ENCODE measurements at regions not wholly inside any gene's neighbourhood (a gene's known extent, or its start where the extent isn't known, plus 50 kb on each side); places are given as distances from the start of the nearest gene placed in this dataset.

DNA sequence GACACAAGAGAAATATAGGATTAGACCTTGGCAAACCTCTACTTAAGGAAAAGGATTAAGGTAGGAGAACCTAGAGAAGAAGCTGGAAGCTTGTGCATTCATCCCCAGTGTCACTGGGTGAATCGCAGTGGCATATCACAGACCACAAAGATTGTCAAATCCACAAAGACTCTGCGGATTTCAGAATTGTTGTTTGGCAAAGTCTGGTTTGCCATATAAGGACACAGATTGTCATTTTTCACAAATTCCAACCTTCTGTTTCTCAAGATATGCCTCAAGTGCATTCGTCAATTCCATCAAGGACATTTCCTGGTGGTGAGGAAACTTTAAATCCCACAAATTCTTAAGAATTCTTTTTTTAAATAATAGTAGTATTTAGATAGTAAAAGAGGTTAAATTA, 395.1 kb upstream of the PAPPA start:
- no peak for TF ChIP-seq CTCF (conservative IDR thresholded peaks at IDR 0.05 in 1 of 2, IDR thresholded peaks at IDR 0.05 in 1 of 2; ENCODE audit: extremely low read depth in 1 of 2, insufficient read depth in 1 of 2, low read depth in 1 of 2, low read length in 2 of 2)
- no peak for TF ChIP-seq EZH2 (IDR thresholded peaks at IDR 0.05; ENCODE audit: borderline replicate concordance, low read length)

All from mammary epithelial cell (primary cell).